H1 (cell line): ENCODE measurements at regions not wholly inside any gene's neighbourhood (a gene's known extent, or its start where the extent isn't known, plus 50 kb on each side); places are given as distances from the start of the nearest gene placed in this dataset.

Experiments
- CTCF ChIA-PET: fragments of 300-600 bp; sonication (Branson Sonifier 250); formaldehyde crosslinking; loops from one replicate; lab custom pipeline; 2021; ENCODE audit not compliant: partially characterized antibody; lab: Charles Lee
- POLR2A ChIA-PET: fragments of 300-600 bp; sonication (Branson Sonifier 250); formaldehyde crosslinking; loops from one replicate; lab custom pipeline; 2021; ENCODE audit warnings: inconsistent platforms; ENCODE audit not compliant: partially characterized antibody; lab: Charles Lee
- DNase-seq, 2 experiments: peaks; one replicate each; pipeline versions ENCODE4 v3.0.0 to v3.0.0-alpha.2; 2010 to 2022; ENCODE audit warnings: low spot score in 2 of 2, low read depth in 1 of 2, mixed read lengths in 1 of 2
- FAIRE-seq: peaks from 2 replicates; lab custom pipeline; 2011; peaks lifted over from hg19 to GRCh38; lab: Jason Lieb, UNC
- H2AFZ ChIP-seq: 2 replicates; pipeline ENCODE4 v1.8.1; 2012; ENCODE audit warnings: low read length, inconsistent platforms
- H2AK5ac ChIP-seq: 2 replicates; pipeline ENCODE4 v1.6.1; 2013; ENCODE audit warnings: low read depth, low read length
- H2BK120ac ChIP-seq: replicated peaks from 2 replicates; pipeline ENCODE3; 2013; ENCODE audit warnings: low read depth, low read length, inconsistent platforms
- H2BK12ac ChIP-seq: 2 replicates; pipeline ENCODE4 v1.6.1; 2013; ENCODE audit warnings: low read depth, low read length
- H2BK15ac ChIP-seq: 2 replicates; pipeline ENCODE4 v1.6.1; 2013; ENCODE audit warnings: low read length
- H2BK20ac ChIP-seq: 2 replicates; pipeline ENCODE4 v1.6.1; 2013; ENCODE audit warnings: low read length
- H2BK5ac ChIP-seq: 2 replicates; pipeline ENCODE4 v1.6.1; 2013; ENCODE audit warnings: low read depth, low read length
- H3K14ac ChIP-seq: 2 replicates; pipeline ENCODE4 v1.6.1; 2013; ENCODE audit warnings: inconsistent platforms; ENCODE audit not compliant: insufficient read length
- H3K18ac ChIP-seq: 2 replicates; pipeline ENCODE4 v1.6.1; 2013; ENCODE audit warnings: low read length; ENCODE audit errors: extremely low read depth
- H3K23ac ChIP-seq: 2 replicates; pipeline ENCODE4 v1.6.1; 2013; ENCODE audit warnings: inconsistent platforms; ENCODE audit not compliant: insufficient read length
- H3K23me2 ChIP-seq: 2 replicates; pipeline ENCODE4 v1.6.1; 2013; ENCODE audit warnings: low read depth, low read length
- H3K27ac ChIP-seq: 2 replicates; pipeline ENCODE4 v1.6.1; 2011; ENCODE audit warnings: low read depth, low read length, inconsistent platforms
- H3K27me3 ChIP-seq, 4 experiments: replicated peaks in 1 of 4; 1 replicate in 1 of 4; 2 replicates in 3 of 4; pipeline versions ENCODE4 v1.6.1 to v1.8.1; 2011 to 2013; ENCODE audit warnings: low read length in 3 of 4, mild to moderate bottlenecking in 3 of 4, inconsistent platforms in 2 of 4, mixed read lengths in 2 of 4, moderate library complexity in 1 of 4; ENCODE audit not compliant: control insufficient read depth in 3 of 4, insufficient read depth in 3 of 4; ENCODE audit errors: extremely low read depth in 1 of 4
- H3K36me3 ChIP-seq, 4 experiments: 2 replicates each; pipeline versions ENCODE4 v1.6.1 to v1.8.1; 2011 to 2013; ENCODE audit warnings: mild to moderate bottlenecking in 4 of 4, low read length in 3 of 4, moderate library complexity in 2 of 4, control low read depth in 1 of 4, inconsistent platforms in 1 of 4; ENCODE audit not compliant: insufficient read depth in 4 of 4, control insufficient read depth in 2 of 4
- H3K4ac ChIP-seq: replicated peaks from 2 replicates; pipeline ENCODE3; 2013; ENCODE audit warnings: low read length, low read depth, mixed read lengths, inconsistent platforms; ENCODE audit not compliant: insufficient read length
- H3K4me1 ChIP-seq, 4 experiments: replicated peaks in 1 of 4; 1 replicate in 1 of 4; 2 replicates in 3 of 4; pipeline versions ENCODE4 v1.6.1 to v1.8.1; 2011 to 2013; ENCODE audit warnings: low read length in 3 of 4, inconsistent platforms in 2 of 4, mixed read lengths in 1 of 4; ENCODE audit not compliant: insufficient read depth in 4 of 4, control insufficient read depth in 3 of 4
- H3K4me2 ChIP-seq, 2 experiments: 2 replicates each; pipeline versions ENCODE4 v1.6.1 to v1.8.1; 2011 to 2013; ENCODE audit warnings: low read depth in 2 of 2, low read length in 2 of 2, control low read depth in 1 of 2, inconsistent platforms in 1 of 2, mild to moderate bottlenecking in 1 of 2; ENCODE audit not compliant: insufficient read depth in 1 of 2
- H3K4me3 ChIP-seq, 4 experiments: fragments of 200-600, 300-600 bp in 1 of 4; sonication (generic), shearing (Covaris generic), sonication (Bioruptor Twin) in 1 of 4; 2 replicates each; pipeline versions ENCODE4 v1.5.1 to v1.8.1; 2011 to 2016; ENCODE audit warnings: low read length in 4 of 4, low read depth in 3 of 4, control low read depth in 2 of 4, inconsistent platforms in 2 of 4, mild to moderate bottlenecking in 2 of 4, mixed read lengths in 1 of 4, moderate library complexity in 1 of 4; ENCODE audit not compliant: insufficient read depth in 2 of 4; ENCODE audit errors: extremely low read depth in 1 of 4
- H3K56ac ChIP-seq: replicated peaks from 2 replicates; pipeline ENCODE3; 2013; ENCODE audit warnings: low read depth, mild to moderate bottlenecking, mixed read lengths, low read length, inconsistent platforms; ENCODE audit not compliant: insufficient read length
- H3K79me1 ChIP-seq: 2 replicates; pipeline ENCODE4 v1.6.1; 2013; ENCODE audit warnings: low read depth, low read length, control low read depth
- H3K79me2 ChIP-seq, 2 experiments: 2 replicates each; pipeline versions ENCODE4 v1.6.1 to v1.8.1; 2012 to 2013; ENCODE audit warnings: low read length in 2 of 2, mild to moderate bottlenecking in 2 of 2, inconsistent platforms in 1 of 2; ENCODE audit not compliant: insufficient read depth in 2 of 2, control insufficient read depth in 1 of 2
- H3K9ac ChIP-seq, 4 experiments: replicated peaks in 1 of 4; 1 replicate in 1 of 4; 2 replicates in 3 of 4; pipeline versions ENCODE4 v1.6.1 to v1.8.1; 2011 to 2013; ENCODE audit warnings: low read depth in 3 of 4, low read length in 3 of 4, control low read depth in 2 of 4, mild to moderate bottlenecking in 2 of 4, moderate library complexity in 2 of 4, inconsistent platforms in 1 of 4; ENCODE audit errors: extremely low read depth in 1 of 4
- H3K9me3 ChIP-seq, 2 experiments: 2 replicates each; pipeline versions ENCODE4 v1.6.1 to v1.8.1; 2012 to 2013; ENCODE audit warnings: mild to moderate bottlenecking in 2 of 2, moderate library complexity in 2 of 2, control low read depth in 1 of 2, inconsistent platforms in 1 of 2, low read depth in 1 of 2, low read length in 1 of 2, mixed read lengths in 1 of 2; ENCODE audit not compliant: insufficient read depth in 2 of 2
- H4K20me1 ChIP-seq, 2 experiments: replicated peaks in 1 of 2; 2 replicates each; pipeline versions ENCODE3 to v1.8.1; 2011 to 2013; ENCODE audit warnings: inconsistent platforms in 2 of 2, low read length in 2 of 2, mild to moderate bottlenecking in 1 of 2; ENCODE audit not compliant: insufficient read depth in 2 of 2, control insufficient read depth in 1 of 2
- H4K5ac ChIP-seq: 2 replicates; pipeline ENCODE4 v1.6.1; 2013; ENCODE audit warnings: low read length, low read depth, mixed read lengths, inconsistent platforms; ENCODE audit not compliant: insufficient read length
- H4K8ac ChIP-seq: 2 replicates; pipeline ENCODE4 v1.8.0; 2013; ENCODE audit warnings: mild to moderate bottlenecking, moderate library complexity, low read length, inconsistent platforms; ENCODE audit not compliant: insufficient read depth; ENCODE audit errors: extremely low read depth
- H4K91ac ChIP-seq: replicated peaks from 2 replicates; pipeline ENCODE3; 2013; ENCODE audit warnings: low read length, mixed read lengths, inconsistent platforms; ENCODE audit not compliant: insufficient read length
- CREB1 ChIP-seq: IDR thresholded peaks from 2 replicates; pipeline ENCODE4 v1.6.1; 2012; ENCODE audit warnings: inconsistent platforms
- MAX ChIP-seq: IDR thresholded peaks from 2 replicates; pipeline ENCODE4 v1.6.1; 2012; ENCODE audit warnings: inconsistent platforms
- RBBP5 ChIP-seq: IDR thresholded peaks from 2 replicates; pipeline ENCODE4 v1.7.1; 2012; ENCODE audit warnings: low read depth, mild to moderate bottlenecking, inconsistent platforms, low read length, moderate library complexity, borderline replicate concordance
- SIRT6 ChIP-seq: IDR thresholded peaks from one replicate; pipeline ENCODE4 v1.7.1; 2012; ENCODE audit warnings: low read length, inconsistent platforms
- SRF ChIP-seq: IDR thresholded peaks from 2 replicates; pipeline ENCODE4 v1.6.1; 2011; ENCODE audit warnings: mild to moderate bottlenecking, low read depth, low read length, moderate library complexity
- TAF7 ChIP-seq: optimal IDR thresholded peaks from 2 replicates; pipeline ENCODE3; 2011; ENCODE audit warnings: low read depth, mild to moderate bottlenecking, inconsistent platforms, low read length, moderate library complexity, borderline replicate concordance
- TF ChIP-seq, protein P1 (sequence below): IDR thresholded peaks from 2 replicates; pipeline ENCODE4 v1.6.1; 2011; ENCODE audit warnings: low read length, improper control_type of control experiment

DNA sequence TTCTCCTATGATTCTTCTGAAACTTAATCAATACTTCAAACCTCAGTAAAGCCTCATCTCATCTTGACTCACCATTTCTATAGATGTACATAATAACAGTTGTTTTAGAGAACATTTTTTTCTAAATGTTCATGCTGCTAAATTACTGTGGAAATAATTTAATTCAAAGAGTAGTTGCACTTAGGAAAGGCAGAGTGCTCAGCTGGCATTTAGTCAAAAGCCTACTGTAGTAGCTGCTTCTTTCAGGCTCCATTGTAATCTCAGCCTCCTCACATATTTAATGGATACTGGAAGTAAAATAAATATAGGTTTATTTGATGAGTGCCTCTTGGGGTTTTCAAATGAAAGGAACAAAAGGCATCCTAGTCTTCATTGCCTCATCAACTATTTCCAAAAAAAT, 325.0 kb downstream of the CCER1 start:
- no peaks in the 10 kb centered on the region for H3K27me3 ChIP-seq
- TF ChIP-seq SRF (no peak), RBBP5 (no peak), MAX (no peak), TAF7 (no peak), CREB1 (no peak), SIRT6 (no peak)
- TF ChIP-seq, protein P1, sequence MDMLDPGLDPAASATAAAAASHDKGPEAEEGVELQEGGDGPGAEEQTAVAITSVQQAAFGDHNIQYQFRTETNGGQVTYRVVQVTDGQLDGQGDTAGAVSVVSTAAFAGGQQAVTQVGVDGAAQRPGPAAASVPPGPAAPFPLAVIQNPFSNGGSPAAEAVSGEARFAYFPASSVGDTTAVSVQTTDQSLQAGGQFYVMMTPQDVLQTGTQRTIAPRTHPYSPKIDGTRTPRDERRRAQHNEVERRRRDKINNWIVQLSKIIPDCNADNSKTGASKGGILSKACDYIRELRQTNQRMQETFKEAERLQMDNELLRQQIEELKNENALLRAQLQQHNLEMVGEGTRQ: no peak

More for the DNA sequence above, 325.0 kb downstream of the CCER1 start:
- Histone ChIP-seq H2AK5ac (no peak overlapping the region), H2BK12ac (no peak overlapping the region), H3K4me2 (no peak overlapping the region), H3K23ac (no peak overlapping the region), H2BK20ac (no peak overlapping the region), H2BK5ac (no peak overlapping the region), H3K79me1 (no peaks in the 10 kb centered on the region), H3K9ac (no peak overlapping the region), H3K27ac (no peak overlapping the region), H3K23me2 (no peaks in the 10 kb centered on the region; the same call in 1 of the 2 replicates), H2BK120ac (no peak overlapping the region), H3K9me3 (no peaks in the 10 kb centered on the region), H3K56ac (no peak overlapping the region), H3K4me1 (no peaks in the 10 kb centered on the region), H3K79me2 (no peaks in the 10 kb centered on the region), H4K8ac (no peak overlapping the region), H3K4me3 (no peak overlapping the region), H3K36me3 (no peaks in the 10 kb centered on the region), H3K18ac (no peak overlapping the region), H2BK15ac (no peak overlapping the region), H3K4ac (no peak overlapping the region), H4K5ac (no peak overlapping the region), H3K14ac (no peak overlapping the region), H4K20me1 (no peaks in the 10 kb centered on the region), H4K91ac (no peak overlapping the region), H2AFZ (no peak overlapping the region)
- FAIRE-seq (no peak), DNase-seq (no peak)
- ChIA-PET CTCF (interaction anchor here (0.6 kb wide), 1 partner anchor 246 kb away, joined by 3 read pairs; no protein-coding TSS in a partner anchor), POLR2A (no interaction called here)
